ENCODE measurements at regions not wholly inside any gene's neighbourhood (a gene's known extent, or its start where the extent isn't known, plus 50 kb on each side); places are given as distances from the start of the nearest gene placed in this dataset.

- CTCF ChIA-PET, result no interaction called here
Measured at GRCh38 chr5:154663424-154663823, 91.8 kb upstream of the LARP1 start.

More at GRCh38 chr5:154663424-154663823, 91.8 kb upstream of the LARP1 start:
- no peak overlapping the region for H2AFZ ChIP-seq (ENCODE audit: low read depth, low read length, poor library complexity, severe bottlenecking)
- no peaks in the 10 kb centered on the region for H4K20me1 ChIP-seq (ENCODE audit: insufficient read depth)
- no peak overlapping the region for H3K4me2 ChIP-seq (ENCODE audit: low read length)
- H3K9ac ChIP-seq (ENCODE audit: low read length), result no peak overlapping the region
- no TSS peak for BruUV-seq (replicated peaks)
- no peak overlapping the region for H3K27ac ChIP-seq (ENCODE audit: low read depth, low read length)
- no peaks in the 10 kb centered on the region for H3K79me2 ChIP-seq (ENCODE audit: insufficient read depth, low read length)
- no peaks in the 10 kb centered on the region for H3K36me3 ChIP-seq (ENCODE audit: control insufficient read depth in 1 of 2, insufficient read depth in 2 of 2, low read length in 2 of 2)
- ChIA-PET RAD21 (ENCODE audit: low non-redundant PET in 1 of 2, low total read pairs in 2 of 2, uncharacterized antibody in 2 of 2, unreplicated experiment in 2 of 2) (interaction anchor here in 1 of 2 experiments (0.6 kb wide), 1 partner anchor 9 kb away, joined by 3 read pairs; no protein-coding TSS in a partner anchor), POLR2A (no interaction called here)
- no peak overlapping the region for H3K4me3 ChIP-seq (replicated peaks in 1 of 2; ENCODE audit: low read depth in 1 of 2, low read length in 2 of 2)
- no peaks in the 10 kb centered on the region for H3K27me3 ChIP-seq (ENCODE audit: insufficient read depth, low read length)
- H3K9me3 ChIP-seq (ENCODE audit: control insufficient read depth in 1 of 2, insufficient read depth in 1 of 2, low read depth in 1 of 2, low read length in 2 of 2), result peaks cover 6 to 8% of the 10 kb centered on the region in 2 experiments; a peak in 2 of 4 replicates
- no peaks in the 10 kb centered on the region for H3K4me1 ChIP-seq (ENCODE audit: control insufficient read depth in 1 of 2, insufficient read depth in 2 of 2, low read length in 2 of 2)
- no peaks in the 10 kb centered on the region for H3K9me2 ChIP-seq (ENCODE audit: insufficient read depth)
- intact Hi-C loops (cut with micrococcal nuclease), result no loop called here
- ATAC-seq, result no peak
- TF ChIP-seq FOSL1 (IDR thresholded peaks at IDR 0.05; ENCODE audit: low read depth) (no peak), EZH2phosphoT487 (IDR thresholded peaks at IDR 0.05; ENCODE audit: borderline replicate concordance) (no peak), POLR2AphosphoS5 (IDR thresholded peaks at IDR 0.05; ENCODE audit: low read depth, low read length) (no peak), ZBTB33 (IDR thresholded peaks at IDR 0.05; ENCODE audit: extremely low read depth, insufficient replicate concordance, low read length) (no peak), SP1 (IDR thresholded peaks at IDR 0.05; ENCODE audit: low read depth) (no peak)
- TF ChIP-seq, protein P1, sequence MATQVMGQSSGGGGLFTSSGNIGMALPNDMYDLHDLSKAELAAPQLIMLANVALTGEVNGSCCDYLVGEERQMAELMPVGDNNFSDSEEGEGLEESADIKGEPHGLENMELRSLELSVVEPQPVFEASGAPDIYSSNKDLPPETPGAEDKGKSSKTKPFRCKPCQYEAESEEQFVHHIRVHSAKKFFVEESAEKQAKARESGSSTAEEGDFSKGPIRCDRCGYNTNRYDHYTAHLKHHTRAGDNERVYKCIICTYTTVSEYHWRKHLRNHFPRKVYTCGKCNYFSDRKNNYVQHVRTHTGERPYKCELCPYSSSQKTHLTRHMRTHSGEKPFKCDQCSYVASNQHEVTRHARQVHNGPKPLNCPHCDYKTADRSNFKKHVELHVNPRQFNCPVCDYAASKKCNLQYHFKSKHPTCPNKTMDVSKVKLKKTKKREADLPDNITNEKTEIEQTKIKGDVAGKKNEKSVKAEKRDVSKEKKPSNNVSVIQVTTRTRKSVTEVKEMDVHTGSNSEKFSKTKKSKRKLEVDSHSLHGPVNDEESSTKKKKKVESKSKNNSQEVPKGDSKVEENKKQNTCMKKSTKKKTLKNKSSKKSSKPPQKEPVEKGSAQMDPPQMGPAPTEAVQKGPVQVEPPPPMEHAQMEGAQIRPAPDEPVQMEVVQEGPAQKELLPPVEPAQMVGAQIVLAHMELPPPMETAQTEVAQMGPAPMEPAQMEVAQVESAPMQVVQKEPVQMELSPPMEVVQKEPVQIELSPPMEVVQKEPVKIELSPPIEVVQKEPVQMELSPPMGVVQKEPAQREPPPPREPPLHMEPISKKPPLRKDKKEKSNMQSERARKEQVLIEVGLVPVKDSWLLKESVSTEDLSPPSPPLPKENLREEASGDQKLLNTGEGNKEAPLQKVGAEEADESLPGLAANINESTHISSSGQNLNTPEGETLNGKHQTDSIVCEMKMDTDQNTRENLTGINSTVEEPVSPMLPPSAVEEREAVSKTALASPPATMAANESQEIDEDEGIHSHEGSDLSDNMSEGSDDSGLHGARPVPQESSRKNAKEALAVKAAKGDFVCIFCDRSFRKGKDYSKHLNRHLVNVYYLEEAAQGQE (IDR thresholded peaks at IDR 0.05; ENCODE audit: low read depth), result no peak
- no peak for DNase-seq (ENCODE audit: low read depth, low spot score)
